GM21526 (cell line): ENCODE measurements at regions not wholly inside any gene's neighbourhood (a gene's known extent, or its start where the extent isn't known, plus 50 kb on each side); places are given as distances from the start of the nearest gene placed in this dataset.
A peak's percentile ranks its signal among the peaks of the same experiment; 100 is the strongest.
"Not testable (repeated sequence)": the region's sequence is repeated elsewhere in the genome, so short reads cannot be mapped to it uniquely, and the experiment has no call there.

Experiments used
- ATAC-seq: cut with Tn5 transposase; IDR thresholded peaks from one replicate; pipeline ENCODE4 v1.9.1; 2021; ENCODE audit warnings: moderate library complexity; ENCODE audit not compliant: unreplicated experiment, low FRiP score

DNA sequence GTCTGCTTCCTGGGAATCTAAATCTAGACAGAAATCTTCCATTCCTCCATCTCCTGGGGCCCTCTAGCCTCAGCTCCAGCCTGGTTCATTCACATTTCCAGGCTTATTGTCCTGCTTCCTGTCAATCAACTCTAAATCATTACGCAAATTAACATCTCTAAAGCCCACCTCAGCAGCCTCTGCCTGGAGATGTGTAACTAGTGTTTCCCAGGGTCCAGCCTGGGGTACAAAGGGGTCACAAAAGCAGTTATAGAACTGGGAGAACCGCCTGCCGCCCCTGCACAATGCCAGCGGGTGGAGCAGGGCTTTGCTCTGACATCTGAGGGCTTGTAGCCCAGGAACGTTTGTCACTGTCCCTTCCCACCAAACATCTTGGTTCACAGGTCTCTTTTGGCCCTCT lies 373.5 kb downstream of the RRAGC start:
- ATAC-seq, result no peak

DNA sequence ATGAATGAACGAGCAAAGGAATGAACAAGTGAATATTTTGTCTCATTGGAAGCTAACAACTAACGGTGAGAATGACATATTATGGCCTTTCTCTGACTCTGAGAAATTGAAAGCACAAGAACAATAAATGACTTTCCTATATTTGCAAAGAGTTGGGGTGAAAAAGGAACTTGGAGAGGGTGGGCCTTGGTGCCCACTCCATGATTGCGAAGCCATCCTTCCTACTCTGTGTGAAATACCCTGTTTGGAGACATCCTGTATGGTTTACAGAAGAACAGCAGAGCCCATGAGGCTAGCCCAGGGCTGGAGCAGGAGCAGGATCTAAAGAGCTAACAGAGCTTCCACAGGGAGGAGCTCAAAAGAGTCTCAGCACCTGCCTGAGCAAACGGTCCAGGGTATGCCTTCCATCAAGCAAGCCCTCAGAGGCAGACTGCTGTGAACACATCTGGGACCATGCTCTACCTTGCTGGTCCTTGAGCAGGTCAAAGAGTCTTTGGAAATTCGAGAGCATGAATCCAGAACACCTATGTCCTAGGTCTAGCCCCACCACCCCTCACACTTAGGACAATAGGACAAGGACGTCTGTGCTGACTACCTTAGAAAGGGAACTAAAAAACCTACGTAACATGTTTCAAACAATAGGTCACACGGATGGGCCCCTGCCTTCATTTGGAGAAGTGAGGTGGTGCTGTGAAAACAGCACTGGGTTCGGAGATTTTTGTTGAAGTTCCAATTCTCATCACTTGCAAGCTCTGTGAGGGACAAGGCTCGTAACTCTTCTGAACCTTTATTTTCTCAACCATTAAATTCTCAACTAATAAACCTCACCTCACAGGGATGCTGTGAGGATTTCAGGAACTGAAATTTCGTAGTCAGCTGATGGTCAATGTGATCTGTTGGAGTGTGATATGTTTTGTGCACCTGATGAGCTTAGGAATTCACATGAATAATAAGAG lies 377.4 kb downstream of the RRAGC start:
- no peak for ATAC-seq

DNA sequence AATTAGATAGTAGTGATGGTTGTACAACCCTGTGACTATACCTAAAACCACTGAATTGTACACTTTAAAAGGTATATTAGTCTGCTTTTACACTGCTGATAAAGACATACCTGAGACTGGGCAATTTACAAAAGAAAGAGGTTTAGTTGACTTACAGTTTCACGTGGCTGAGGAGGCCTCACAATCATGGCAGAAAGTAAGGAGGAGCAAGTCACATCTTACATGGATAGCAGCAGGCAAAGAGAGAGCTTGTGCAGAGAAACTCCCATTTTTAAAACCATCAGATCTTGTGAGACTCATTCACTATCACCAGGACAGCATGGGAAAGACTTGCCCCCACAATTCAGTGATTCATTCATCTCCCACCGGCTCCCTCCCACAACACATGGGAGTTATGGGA lies 379.9 kb downstream of the RRAGC start:
- ATAC-seq, result not testable (repeated sequence)

DNA sequence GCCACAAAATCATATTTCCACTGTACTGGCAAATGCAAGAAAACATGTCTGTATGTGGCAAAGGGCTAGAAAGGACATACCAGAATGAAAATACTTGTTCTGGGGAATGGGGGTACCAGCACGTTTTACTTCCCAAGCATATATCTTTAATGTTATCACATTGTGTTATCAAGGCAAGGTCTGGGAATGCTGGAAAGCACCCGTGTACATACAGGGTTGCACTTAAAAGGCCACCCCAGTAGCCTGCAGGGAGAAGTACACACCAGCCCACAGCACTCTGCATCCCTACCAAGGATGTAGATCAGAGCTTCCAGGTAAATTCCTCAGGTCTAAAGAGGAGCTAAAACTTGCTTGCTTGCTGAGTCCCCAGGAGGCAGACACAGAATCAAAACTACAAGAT lies 381.8 kb downstream of the RRAGC start:
- ATAC-seq, result no peak

DNA sequence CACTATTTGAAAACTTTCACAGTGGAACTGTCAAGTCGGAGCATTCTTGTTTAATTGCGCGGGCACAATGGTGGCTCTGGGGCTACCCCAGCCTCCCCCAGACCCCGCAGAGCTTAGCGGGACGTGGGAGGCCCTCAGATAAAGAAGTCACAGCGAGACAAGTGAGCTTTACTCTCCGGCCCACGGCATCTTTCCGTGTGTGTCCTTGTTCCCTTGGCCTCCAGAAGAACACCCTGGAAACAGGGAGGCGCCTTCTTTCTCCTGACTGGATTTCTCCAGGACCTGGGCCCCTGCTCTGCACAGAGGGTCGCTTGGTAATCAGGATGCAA lies 382.8 kb downstream of the RRAGC start:
- no peak for ATAC-seq

DNA sequence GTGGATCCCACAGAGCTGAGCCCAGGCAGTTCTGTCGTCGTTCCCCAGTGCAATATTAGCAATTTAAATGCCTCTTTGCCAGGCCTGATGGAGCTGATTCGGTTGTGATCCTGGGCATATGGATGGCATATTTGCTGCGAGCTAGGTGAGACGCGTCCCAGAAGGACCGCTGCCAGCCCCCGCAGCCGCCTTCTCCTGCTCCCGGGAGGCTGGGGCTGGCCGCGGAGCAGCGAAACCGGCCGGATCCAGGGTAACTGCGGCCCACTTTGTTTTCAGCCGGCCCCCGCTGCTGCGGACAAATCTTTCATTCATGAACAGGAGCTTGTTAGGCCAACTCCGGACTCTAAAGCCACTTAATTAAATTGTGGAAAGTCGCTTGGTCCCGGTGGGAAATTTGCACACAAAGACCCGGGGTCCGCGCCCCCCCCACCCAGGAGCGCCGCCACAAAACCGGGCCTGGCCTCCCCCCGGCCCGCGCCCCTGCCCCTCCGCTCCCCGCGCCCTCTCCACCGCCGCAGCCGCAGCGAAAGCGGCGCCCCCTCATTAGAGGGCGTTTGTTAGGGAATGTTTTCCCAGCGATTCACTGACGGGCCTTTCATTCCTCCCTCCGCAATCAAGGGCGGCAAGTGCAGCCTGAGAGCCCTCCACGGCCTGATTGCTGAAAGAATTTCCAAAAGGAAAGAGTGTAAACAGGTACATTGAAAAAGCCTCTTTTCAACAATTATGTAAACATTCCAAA lies 383.3 kb downstream of the RRAGC start:
- ATAC-seq, result no peak

DNA sequence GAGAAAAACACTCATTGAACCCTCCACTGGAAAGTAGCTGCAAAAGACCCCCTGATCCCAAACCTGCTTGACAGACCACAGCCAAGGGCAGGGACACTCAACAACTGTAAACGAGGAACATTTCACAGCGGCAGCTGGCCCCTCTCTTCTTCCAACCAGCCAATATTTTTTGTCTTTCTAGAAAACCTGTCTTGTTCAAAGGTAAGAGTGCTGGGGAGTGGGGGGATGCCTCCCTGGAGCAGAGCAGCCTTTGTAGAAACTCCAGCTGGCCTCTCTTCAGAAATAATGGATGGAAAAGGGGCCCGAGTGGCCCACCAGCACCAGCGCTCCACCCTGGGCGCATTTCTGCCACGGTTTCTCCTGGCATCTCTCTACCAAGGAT lies 384.0 kb downstream of the RRAGC start:
- ATAC-seq, result no peak

DNA sequence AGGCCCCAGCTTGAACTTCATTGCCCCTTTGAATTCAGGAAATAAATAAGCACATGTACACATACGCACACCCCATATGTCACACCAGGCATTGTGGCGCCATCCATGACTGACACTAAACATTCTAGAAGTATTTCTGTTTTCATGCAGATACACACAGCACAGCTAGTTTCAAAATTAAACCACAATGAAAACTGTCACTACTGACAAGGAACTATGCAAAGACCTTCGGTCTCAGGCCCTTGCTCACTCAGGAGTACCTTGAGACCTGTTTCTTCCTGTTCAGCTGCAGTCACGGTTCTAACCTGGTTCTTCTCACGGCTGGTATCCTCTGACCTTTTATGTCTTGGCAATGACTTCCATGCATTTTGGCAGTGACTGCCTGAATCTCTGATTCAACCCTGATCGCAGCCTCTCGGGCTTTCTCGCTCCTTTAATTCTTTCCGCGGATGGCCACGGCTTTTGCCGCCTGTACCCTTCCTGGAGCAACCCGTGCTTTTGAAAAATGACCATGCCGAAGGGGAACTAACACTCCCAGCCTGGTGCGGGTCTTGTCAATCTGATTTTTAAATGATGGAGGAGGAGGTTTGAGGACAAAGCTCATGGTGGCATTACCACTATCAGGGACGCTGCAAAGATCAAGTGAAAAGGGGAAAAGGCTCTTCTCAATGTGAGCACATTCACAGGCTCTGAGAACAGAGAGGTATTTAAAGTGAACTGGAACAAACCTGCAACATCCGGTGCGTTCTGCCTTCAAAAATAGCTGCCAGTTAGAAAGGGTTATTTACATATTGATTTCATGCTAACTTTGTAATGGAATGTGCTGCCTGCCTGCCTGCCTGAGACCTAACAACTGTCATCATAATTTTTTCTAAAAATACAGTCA lies 384.6 kb downstream of the RRAGC start:
- ATAC-seq, result peak; percentile 71

DNA sequence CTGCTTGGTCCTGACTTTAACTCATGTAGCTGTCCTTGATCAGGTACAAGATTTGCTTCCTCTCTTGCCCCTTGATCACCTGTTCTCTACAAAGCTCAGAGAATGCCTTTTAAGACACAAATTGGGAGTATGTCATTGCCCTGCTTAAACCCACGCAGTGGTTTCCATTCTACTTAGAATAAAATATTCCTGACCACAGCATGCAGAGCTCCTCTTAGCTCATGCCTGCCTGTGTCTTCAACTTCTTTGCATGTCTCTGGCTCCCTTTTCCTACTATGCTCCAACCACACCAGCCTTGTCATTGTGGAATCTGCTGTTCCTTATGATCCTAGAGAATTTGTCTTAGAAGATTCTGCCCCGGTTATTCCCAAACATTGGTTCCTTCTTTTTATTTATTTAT lies 393.1 kb downstream of the RRAGC start:
- no peak for ATAC-seq

DNA sequence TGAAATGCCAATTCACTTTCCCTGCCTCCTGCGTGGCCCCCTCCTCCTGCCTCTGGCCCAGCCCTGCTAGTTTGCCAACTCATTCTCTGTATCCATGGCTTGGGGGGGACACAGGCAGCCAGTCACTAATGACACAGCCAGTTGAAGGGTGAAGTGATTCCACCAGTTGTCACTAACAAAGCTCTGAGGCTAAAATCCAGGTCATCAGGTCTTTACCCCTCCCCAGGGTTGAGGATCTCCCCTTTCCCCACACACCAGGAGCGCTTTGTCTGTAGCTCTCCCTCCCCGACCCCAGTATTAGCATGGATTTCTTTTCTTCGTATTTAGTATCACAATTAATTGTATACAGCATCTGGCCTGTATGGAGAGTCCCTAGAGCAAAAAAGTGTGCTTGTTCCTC lies 394.1 kb downstream of the RRAGC start:
- ATAC-seq, result no peak

DNA sequence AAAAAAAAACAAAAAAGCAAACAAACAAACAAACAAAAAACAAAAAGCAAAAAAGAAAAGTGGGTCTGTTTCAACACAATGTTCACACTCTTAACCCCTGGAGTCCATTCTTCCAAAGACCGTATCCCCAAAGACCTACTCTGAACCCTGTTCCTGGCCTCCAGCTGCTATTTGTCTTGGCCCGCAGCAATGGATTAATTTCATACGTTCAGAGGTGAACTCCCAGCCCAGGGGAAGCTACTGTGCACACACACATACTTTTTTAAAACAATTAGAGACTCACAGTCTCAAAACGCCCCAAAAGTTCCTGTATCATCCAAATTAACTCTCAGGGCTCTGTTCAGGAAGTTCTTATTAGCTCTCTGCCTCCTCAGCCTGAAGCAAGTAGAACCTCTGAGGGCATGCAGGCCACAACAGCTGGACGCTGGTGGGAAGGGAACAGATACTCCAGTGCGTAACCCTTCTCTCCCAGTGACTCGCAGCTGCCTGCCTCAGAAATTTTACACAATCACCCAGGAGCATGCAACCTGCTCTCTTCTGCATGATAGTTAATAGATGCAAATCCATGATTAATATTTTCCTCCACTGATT lies 395.4 kb downstream of the RRAGC start:
- ATAC-seq, result no peak

DNA sequence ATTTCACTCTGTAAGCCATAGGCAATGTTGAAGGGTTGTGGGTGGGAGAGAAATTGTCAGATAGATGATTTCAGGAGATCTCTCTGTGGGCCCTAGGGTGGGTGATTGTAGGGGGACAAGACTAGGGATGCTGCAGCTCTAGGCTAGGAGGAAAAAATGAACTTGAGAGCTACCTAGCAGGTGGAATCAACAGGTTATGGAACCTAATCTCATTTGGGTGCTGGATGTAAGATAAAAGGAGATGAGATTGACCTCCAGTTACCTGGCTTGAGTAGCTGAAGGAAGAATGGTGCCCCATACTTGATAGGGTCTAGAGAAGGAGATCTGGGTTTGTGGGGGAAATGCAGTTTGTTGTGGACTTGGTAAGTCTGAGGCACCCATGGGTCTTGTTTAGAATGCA lies 396.5 kb downstream of the RRAGC start:
- no peak for ATAC-seq

DNA sequence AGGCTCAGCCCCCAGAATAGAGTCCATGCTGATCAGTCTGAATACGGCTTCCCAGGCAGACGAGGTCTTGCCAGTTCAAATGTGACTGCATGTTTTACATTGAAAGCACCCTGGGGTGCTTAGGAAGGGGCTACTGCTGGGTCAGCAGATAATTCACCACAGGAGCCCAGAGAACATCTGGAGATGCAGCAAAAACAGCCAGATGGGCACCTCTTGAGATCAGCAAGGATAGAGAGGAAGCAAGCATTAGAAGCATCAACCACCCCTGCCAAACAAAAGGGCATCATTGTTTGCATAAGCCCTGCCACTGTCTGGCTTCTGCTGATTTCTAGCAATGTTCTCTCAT lies 403.1 kb downstream of the RRAGC start:
- no peak for ATAC-seq

DNA sequence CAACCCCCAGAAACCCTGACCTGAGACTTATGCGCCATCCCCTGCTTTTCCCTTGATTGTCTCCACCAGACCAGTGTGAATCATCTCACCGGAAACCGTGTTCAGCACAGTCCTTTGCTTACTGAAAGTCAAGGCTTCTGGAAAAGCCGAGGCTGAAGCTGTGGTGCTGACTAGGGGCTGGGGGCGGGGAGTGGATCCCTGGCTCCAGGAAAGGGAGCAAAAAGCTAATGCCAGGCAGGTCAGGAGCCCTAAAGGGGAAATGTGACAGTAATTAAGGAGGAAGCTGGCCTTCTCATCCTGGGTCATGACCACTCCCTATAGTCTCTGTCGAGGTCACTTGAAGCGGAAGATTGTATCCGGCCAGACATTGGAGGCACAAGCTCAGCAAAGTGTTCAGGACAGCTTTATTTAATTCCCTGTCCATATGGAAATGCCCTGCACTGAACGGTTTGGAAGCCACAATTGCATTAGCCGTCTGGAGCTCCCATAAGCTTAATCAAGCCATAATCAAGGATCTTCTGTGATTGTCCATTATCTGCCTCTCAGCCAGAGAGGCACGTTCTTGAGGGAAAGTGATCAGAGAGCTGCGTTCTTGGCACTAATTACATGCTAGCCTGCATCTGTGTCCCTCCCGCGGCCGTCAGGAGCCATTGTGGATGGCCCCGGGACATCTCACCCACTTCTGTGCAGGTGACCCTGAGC lies 403.6 kb downstream of the RRAGC start:
- ATAC-seq, result no peak

DNA sequence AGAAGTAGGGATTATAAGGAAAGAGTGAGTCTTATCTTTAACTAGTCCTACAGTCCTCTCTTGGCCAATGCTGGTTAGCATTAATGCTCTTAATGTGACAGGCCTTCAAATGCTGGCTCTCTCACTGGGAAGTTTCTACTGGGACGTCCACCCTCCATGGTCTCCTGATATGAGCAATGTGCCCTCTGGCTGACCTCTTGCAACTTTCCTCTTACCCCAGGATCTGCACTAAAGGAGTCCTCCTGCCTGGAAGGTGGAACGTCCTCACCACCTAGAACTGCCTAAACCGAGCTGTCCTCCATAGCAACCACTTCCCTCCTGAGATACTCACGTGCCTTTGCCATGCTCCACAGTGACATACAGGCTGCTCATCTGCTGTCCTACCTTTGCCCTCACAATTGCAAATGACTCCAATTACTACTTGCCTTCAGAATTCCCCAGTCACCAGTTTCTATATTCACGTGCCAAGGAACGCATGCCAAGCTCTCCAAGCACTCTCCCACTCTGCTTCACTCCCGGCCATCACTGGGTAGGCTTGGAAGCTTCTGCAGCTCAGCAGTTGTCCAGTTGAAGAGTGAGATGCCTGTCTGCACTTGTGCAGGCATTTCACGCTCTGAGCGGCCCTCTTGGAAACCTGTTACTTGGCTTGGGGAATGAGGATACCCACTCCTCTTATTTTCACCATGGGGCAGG lies 404.7 kb downstream of the RRAGC start:
- no peak for ATAC-seq

DNA sequence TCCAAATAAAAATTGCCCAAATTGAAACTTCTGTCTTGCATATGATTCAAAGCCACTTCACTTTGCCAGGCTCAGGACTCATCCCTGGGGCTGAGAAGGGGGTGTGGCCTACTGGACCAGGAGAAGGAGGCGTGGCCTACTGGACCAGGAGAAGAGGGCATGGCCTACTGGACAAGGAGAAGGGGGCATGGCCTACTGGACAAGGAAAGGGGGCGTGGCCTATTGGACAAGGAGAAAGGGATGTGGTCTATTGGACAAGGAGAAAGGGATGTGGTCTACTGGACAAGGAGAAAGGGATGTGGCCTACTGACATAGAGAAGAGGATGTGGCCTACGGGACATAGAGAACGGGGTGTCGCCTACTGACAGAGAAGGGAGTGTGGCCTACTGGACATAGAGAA lies 405.3 kb downstream of the RRAGC start:
- no peak for ATAC-seq

DNA sequence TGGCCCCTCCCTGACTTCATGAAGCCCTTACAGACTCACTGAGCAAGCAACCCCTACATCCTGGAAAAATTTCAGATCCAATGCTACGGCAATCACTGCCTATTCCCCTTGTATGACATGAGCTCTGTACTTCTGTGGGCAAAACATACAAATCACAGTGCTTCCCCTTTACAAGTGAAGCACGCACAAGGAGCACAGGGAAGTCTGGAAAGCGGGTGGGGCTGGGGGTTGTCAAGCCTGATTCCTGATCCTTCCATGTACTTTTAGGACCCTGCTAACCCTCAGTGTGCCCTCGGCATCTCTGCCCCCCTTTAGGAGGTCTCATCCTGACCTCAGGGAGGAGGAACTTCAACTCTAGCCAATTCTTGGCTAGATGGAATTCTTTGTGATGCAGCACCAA lies 405.7 kb upstream of the POU3F1 start:
- ATAC-seq, result no peak

DNA sequence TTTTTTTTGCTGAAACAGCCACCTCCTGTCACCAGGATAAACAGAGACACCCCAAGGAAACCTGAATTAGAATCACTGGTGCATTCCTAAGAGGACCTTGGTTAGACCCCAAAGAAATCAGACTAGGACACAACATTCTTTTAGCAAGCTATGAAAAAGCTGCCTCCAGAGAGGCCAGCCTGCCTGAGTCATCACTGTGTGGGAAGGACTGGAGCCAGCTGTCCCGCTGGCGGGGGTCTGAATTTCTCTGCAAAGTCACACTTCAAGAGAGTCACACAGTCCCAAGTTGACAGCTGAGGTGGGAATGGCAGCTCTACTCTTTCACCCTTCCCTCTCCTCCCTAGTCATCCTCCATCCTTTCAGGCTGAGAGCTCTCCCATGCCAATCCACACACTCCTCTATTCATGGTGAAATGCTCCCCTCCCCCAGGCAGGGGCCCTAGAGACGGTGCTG lies 405.0 kb upstream of the POU3F1 start:
- ATAC-seq, result no peak

DNA sequence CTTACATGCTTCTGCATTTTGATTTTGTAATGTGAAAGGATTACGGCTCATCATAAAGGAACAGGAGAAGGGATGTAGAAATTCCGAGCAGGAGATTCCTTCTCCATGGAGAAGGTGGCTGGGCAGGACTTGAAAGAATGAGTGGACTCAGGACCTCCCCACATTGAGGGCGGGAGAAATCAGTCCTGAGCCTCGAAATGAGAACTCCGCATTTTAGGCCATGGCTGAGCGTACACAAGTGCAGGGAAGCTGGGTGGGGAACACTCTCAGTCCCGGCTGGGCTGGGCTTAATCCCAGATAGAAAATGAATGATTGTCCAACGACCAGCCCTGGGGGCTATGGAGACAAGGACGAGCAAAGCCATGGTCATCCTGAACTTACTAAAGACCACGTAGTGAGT lies 402.3 kb upstream of the POU3F1 start:
- no peak for ATAC-seq

DNA sequence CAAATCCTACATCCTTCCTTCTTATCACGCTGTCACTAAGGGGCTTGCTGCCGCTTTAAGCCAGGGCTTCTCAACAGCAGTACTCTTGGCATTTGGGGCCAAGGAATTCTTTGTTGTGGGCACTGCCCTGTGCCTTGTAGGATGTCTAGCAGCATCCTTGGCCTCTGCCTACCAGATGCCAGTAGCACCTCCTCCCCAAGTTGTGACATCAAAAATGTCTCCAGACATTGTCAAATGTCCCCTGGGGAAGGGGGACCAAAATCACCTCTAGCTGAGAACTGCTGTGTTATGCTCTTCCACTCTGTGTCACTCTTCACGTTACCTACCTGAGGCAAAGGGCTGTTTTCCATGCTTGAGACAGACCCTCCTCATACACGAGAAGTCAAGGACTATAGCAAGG lies 400.3 kb upstream of the POU3F1 start:
- no peak for ATAC-seq
